ENCODE measurements at regions not wholly inside any gene's neighbourhood (a gene's known extent, or its start where the extent isn't known, plus 50 kb on each side); places are given as distances from the start of the nearest gene placed in this dataset.

DNA sequence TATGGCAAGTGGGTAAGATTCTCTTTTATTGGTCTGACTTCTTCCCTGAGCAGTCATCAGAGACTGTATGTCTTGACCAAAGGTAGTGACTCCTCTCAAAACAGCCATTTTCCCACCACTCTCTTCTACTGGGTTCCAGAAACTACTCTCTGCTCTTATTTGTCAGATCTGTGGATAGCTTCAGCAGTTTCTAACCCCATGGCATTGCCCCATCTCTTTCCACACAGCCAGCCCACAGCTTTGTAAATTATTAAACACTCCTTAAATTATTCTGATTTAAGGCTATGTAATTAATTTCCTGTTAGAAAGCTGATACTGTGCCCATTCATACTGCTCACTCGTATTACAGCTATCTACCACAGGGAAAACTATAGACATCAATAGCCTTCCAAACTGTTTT is 138.4 kb upstream of the CNR1 start:
- TF ChIP-seq CTCF (IDR thresholded peaks at IDR 0.05) (no peak), POLR2A (IDR thresholded peaks at IDR 0.05) (no peak)

All from Peyer's patch (tissue), 4 donors.